ENCODE measurements at regions not wholly inside any gene's neighbourhood (a gene's known extent, or its start where the extent isn't known, plus 50 kb on each side); places are given as distances from the start of the nearest gene placed in this dataset.

- DNase-seq (ENCODE audit: low read depth) = no peak
- TF ChIP-seq CTCF (IDR thresholded peaks at IDR 0.05; ENCODE audit: low read length, missing control alignments) = no peak
- no peak overlapping the region for H3K4me3 ChIP-seq (replicated peaks; ENCODE audit: low read depth, low read length)
Measured at GRCh38 chr7:49264530-49264929, 340.2 kb downstream of the CDC14C start.

GRCh38 chr7:49273897-49274296 is 349.6 kb downstream of the CDC14C start:
- DNase-seq (ENCODE audit: low read depth) = no peak
- no peak for TF ChIP-seq CTCF (IDR thresholded peaks at IDR 0.05; ENCODE audit: low read length, missing control alignments)

GRCh38 chr7:49279891-49280290 is 355.5 kb downstream of the CDC14C start:
- TF ChIP-seq CTCF (IDR thresholded peaks at IDR 0.05; ENCODE audit: low read length, missing control alignments) = no peak

More at GRCh38 chr7:49273897-49274296, 349.6 kb downstream of the CDC14C start:
- no peak overlapping the region for H3K4me3 ChIP-seq (replicated peaks; ENCODE audit: low read depth, low read length)

GRCh38 chr7:49287653-49288052 is 363.3 kb downstream of the CDC14C start:
- no peak for TF ChIP-seq CTCF (IDR thresholded peaks at IDR 0.05; ENCODE audit: low read length, missing control alignments)
- H3K4me3 ChIP-seq (replicated peaks; ENCODE audit: low read depth, low read length) = no peak overlapping the region

More at GRCh38 chr7:49279891-49280290, 355.5 kb downstream of the CDC14C start:
- no peak for DNase-seq (ENCODE audit: low read depth)
- no peak overlapping the region for H3K4me3 ChIP-seq (replicated peaks; ENCODE audit: low read depth, low read length)

GRCh38 chr7:49294611-49295010 is 370.3 kb downstream of the CDC14C start:
- DNase-seq (ENCODE audit: low read depth) = peak; percentile 3
- no peak overlapping the region for H3K4me3 ChIP-seq (replicated peaks; ENCODE audit: low read depth, low read length)
- TF ChIP-seq CTCF (IDR thresholded peaks at IDR 0.05; ENCODE audit: low read length, missing control alignments) = no peak

More at GRCh38 chr7:49287653-49288052, 363.3 kb downstream of the CDC14C start:
- no peak for DNase-seq (ENCODE audit: low read depth)

GRCh38 chr7:49295146-49295545 is 370.8 kb downstream of the CDC14C start:
- no peak for TF ChIP-seq CTCF (IDR thresholded peaks at IDR 0.05; ENCODE audit: low read length, missing control alignments)
- peak; percentile 52 for DNase-seq (ENCODE audit: low read depth)
- H3K4me3 ChIP-seq (replicated peaks; ENCODE audit: low read depth, low read length) = no peak overlapping the region

GRCh38 chr7:49297958-49298357 is 373.6 kb downstream of the CDC14C start:
- DNase-seq (ENCODE audit: low read depth) = no peak
- H3K4me3 ChIP-seq (replicated peaks; ENCODE audit: low read depth, low read length) = no peak overlapping the region

More at GRCh38 chr7:49297958-49298357, 373.6 kb downstream of the CDC14C start:
- no peak for TF ChIP-seq CTCF (IDR thresholded peaks at IDR 0.05; ENCODE audit: low read length, missing control alignments)
